Rectal smooth muscle tissue (tissue), 1 donor: ENCODE measurements at regions not wholly inside any gene's neighbourhood (a gene's known extent, or its start where the extent isn't known, plus 50 kb on each side); places are given as distances from the start of the nearest gene placed in this dataset.

Experiments used
- H3K27ac ChIP-seq: one replicate; pipeline ENCODE4 v1.7.0; 2013; ENCODE audit warnings: low read depth, low read length, inconsistent platforms
- H3K27me3 ChIP-seq: one replicate; pipeline ENCODE4 v1.7.0; 2013; ENCODE audit warnings: low read length; ENCODE audit not compliant: control insufficient read depth, insufficient read depth
- H3K36me3 ChIP-seq: one replicate; pipeline ENCODE4 v1.7.0; 2013; ENCODE audit warnings: low read length; ENCODE audit not compliant: control insufficient read depth, insufficient read depth
- H3K4me1 ChIP-seq: one replicate; pipeline ENCODE4 v1.7.0; 2013; ENCODE audit warnings: low read length; ENCODE audit not compliant: control insufficient read depth, insufficient read depth
- H3K4me3 ChIP-seq: one replicate; pipeline ENCODE4 v1.7.0; 2013; ENCODE audit warnings: low read length
- H3K9ac ChIP-seq: one replicate; pipeline ENCODE4 v1.7.0; 2013; ENCODE audit warnings: low read length

DNA sequence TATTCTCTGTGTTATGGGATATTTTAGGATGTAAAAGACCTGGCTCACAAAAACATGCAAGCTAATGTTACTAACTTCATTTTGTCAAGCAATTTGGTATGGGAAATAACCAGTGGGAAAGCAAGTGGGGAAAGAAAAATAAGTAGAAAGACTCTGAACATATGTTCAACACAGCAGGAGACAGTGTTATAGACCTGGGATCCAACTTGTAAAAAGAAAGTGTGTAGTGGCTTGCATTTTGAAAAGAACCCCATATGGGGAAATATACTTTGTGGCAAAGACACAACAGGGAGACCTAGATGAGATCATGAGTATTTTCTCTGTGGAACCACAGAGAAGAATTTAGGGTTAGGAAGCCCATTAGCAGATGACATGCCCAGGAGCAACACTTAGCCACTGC is 212.7 kb upstream of the NRIP1 start:
- no peaks in the 10 kb centered on the region for H3K4me1 ChIP-seq
- no peaks in the 10 kb centered on the region for H3K27me3 ChIP-seq
- no peak overlapping the region for H3K4me3 ChIP-seq
- no peak overlapping the region for H3K9ac ChIP-seq
- no peak overlapping the region for H3K27ac ChIP-seq
- H3K36me3 ChIP-seq: no peaks in the 10 kb centered on the region

DNA sequence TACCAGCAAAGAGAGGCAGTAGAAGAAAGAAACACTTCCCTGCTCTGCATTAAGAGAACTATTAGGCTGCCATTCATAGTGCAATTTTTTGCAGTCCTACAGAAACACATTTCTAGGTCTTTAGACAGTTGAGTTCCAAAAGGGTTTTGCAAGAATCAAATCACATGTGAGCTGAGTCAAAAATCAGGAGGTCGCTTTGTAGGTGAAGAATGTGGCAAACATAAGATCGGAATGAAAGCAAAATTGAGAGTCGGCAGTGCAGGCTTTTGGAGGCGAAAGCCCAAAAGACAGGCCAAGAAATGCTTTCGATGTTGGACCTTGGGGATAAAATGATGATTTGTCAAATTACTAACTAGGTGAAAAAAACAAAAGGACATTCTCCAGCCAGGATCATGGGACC is 213.5 kb upstream of the NRIP1 start:
- Histone ChIP-seq H3K36me3 (no peaks in the 10 kb centered on the region), H3K27me3 (no peaks in the 10 kb centered on the region), H3K4me3 (no peak overlapping the region), H3K27ac (no peak overlapping the region), H3K9ac (no peak overlapping the region), H3K4me1 (no peaks in the 10 kb centered on the region)

DNA sequence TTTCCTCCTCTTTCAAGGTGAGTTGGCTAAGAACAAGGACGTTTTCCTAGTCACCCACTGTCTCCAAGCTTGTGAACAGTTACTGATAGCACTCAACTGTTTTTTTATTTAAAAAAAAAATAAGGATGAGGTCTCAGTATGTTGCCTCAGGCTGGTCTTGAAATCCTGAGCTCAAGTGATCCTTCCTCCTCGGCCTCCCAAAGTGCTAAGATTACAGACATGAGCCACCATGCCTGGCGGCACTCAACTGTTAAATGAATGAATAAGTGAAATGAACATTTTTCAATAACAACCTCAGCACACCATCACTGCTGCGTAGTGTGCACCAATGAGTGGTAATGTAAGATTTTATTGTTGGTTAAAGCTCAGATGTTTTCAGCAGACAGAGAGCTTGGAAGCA is 214.1 kb upstream of the NRIP1 start:
- H3K4me3 ChIP-seq: no peak overlapping the region
- H3K9ac ChIP-seq: no peak overlapping the region
- H3K4me1 ChIP-seq: no peaks in the 10 kb centered on the region
- H3K27ac ChIP-seq: no peak overlapping the region
- H3K36me3 ChIP-seq: no peaks in the 10 kb centered on the region
- H3K27me3 ChIP-seq: no peaks in the 10 kb centered on the region

DNA sequence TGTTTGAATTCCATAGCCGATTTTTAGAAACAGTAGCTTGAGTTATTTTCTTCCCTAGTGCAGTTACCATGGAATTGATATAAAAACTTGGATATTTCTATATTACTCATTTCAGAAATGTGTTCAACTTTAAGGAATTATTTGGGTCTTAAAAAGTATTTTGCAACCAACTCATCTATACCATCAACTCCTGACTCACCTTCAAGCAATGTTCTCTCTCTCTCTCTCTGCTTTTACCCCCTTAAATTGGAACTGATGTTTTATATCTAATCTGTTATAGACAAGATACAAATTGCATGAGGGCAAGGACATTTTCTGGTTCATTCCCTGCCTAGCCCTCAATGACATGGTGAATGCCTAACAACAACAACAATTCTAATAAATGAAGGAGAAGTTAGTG is 214.7 kb upstream of the NRIP1 start:
- Histone ChIP-seq H3K4me1 (no peaks in the 10 kb centered on the region), H3K4me3 (no peak overlapping the region), H3K9ac (no peak overlapping the region), H3K27ac (no peak overlapping the region), H3K36me3 (no peaks in the 10 kb centered on the region), H3K27me3 (no peaks in the 10 kb centered on the region)

DNA sequence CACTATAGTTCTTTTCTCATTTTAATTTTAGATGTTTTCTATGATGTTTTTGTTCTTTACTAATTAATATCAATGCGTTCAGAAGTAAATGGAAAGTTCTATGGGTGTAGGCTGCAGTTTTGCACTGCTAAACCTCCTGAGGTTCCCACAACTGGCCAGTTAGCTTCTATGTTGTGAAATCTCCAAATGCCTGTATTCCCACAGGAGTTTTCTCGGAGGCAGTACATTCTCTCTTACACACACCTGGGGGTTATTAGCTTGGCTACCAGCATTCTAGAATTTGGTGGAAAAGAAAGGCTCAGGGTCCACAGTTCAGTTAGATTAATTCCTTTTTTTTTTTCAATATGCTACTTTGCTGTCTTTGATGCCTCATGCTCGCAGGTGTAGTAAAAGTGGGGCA is 216.9 kb upstream of the NRIP1 start:
- Histone ChIP-seq H3K4me1 (no peaks in the 10 kb centered on the region), H3K27me3 (no peaks in the 10 kb centered on the region), H3K36me3 (no peaks in the 10 kb centered on the region), H3K27ac (no peak overlapping the region), H3K4me3 (no peak overlapping the region), H3K9ac (no peak overlapping the region)

DNA sequence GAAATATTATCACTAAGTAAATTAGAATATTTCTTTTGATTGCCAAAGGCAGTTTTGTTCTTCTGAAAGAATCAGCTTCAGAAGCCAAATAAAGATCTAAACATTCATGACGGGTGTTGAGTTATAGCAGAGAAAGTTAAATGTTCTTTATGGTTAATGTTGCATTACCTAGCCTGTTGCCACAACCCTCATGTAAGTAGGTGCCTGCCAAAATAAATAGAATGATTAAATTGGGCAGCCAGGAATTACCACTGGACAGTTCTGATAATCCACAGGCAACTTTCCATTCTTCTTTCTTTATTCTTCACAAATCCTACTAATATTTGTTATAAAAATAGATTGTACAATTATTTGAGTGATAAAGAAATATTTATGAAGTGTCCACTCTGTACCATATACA is 217.9 kb upstream of the NRIP1 start:
- no peak overlapping the region for H3K4me3 ChIP-seq
- no peaks in the 10 kb centered on the region for H3K36me3 ChIP-seq
- H3K4me1 ChIP-seq: no peaks in the 10 kb centered on the region
- H3K9ac ChIP-seq: no peak overlapping the region
- no peaks in the 10 kb centered on the region for H3K27me3 ChIP-seq
- H3K27ac ChIP-seq: no peak overlapping the region

DNA sequence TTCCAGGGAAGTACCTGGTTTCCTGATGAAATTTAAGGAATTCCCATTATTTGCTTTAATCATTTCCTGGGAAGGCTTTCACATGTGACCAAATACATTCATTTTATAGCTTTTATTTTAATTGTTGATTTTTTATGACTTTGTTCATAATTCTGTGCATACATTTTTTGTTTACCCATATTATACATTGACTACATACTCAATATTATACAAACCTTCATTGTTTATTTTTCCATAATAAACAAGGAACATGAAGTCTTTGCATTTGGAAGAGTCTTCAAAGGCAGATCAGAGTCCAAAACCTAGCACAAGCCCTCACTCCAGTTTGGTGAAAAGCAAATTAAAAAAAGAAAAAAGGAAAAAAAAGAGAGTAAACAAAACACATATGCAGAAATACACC is 218.3 kb upstream of the NRIP1 start:
- no peak overlapping the region for H3K9ac ChIP-seq
- H3K36me3 ChIP-seq: no peaks in the 10 kb centered on the region
- H3K27me3 ChIP-seq: no peaks in the 10 kb centered on the region
- no peak overlapping the region for H3K4me3 ChIP-seq
- no peak overlapping the region for H3K27ac ChIP-seq
- H3K4me1 ChIP-seq: no peaks in the 10 kb centered on the region

DNA sequence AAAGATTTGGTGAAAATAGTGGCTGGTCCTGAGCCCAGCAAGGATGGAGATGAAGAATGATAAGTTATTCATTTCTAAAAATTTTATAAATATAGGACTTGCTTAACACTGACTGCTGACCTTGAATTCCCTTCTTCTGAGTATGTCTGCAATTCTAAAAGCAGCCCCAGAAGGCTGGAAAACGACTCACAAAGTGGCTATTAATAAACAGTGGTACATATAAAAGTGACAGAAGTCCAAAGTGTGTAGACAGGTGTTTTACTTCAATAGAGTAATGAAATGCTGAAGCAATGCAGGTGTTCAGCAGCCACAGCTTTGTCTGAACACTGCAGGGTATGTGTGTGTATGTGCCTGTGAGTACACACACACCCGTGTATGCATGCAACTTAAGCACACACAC is 219.0 kb upstream of the NRIP1 start:
- Histone ChIP-seq H3K9ac (no peak overlapping the region), H3K27me3 (no peaks in the 10 kb centered on the region), H3K4me3 (no peak overlapping the region), H3K27ac (no peak overlapping the region), H3K36me3 (no peaks in the 10 kb centered on the region), H3K4me1 (no peaks in the 10 kb centered on the region)

DNA sequence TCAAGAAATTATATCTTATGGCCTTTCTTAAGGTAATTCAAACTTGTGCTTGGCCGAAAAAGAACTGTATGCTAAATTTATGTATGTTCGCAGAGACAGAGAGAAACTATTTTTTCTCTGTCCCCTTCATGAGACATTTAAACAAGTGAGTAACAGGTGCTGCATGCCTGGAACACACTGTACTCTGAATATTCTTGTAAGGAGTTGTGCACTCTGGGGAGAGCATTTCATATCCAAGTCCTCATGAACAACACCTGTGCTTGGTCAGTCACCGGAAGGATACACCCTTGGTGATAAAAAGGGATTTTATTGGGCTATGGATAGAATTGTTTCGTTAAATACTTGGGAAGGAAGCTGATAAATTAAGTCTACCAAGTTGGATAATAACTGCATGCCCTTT is 220.8 kb upstream of the NRIP1 start:
- Histone ChIP-seq H3K4me3 (no peak overlapping the region), H3K27ac (no peak overlapping the region), H3K36me3 (no peaks in the 10 kb centered on the region), H3K4me1 (no peaks in the 10 kb centered on the region), H3K9ac (no peak overlapping the region), H3K27me3 (no peaks in the 10 kb centered on the region)

DNA sequence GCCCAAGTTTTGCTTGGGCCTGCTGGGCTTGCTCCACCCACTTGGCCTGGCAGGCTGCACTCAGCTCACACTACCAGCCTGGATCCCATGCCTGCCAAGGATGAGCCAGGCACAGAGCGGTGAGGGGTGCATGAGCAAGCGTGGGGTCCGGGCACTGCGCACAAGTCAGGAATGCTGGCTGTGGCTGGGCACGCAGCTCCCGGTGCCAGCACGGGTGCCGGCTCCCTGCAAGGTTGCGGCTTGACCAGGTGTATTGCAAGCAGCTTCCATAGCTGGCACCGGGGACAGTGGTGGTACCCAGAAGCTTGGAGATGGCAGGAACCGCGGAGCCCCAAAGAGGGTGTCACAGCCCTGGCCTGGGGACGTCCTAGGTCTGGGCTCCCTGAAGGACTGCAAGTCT is 224.4 kb upstream of the NRIP1 start:
- no peaks in the 10 kb centered on the region for H3K4me1 ChIP-seq
- no peak overlapping the region for H3K4me3 ChIP-seq
- no peaks in the 10 kb centered on the region for H3K27me3 ChIP-seq
- no peak overlapping the region for H3K27ac ChIP-seq
- H3K36me3 ChIP-seq: no peaks in the 10 kb centered on the region
- no peak overlapping the region for H3K9ac ChIP-seq

DNA sequence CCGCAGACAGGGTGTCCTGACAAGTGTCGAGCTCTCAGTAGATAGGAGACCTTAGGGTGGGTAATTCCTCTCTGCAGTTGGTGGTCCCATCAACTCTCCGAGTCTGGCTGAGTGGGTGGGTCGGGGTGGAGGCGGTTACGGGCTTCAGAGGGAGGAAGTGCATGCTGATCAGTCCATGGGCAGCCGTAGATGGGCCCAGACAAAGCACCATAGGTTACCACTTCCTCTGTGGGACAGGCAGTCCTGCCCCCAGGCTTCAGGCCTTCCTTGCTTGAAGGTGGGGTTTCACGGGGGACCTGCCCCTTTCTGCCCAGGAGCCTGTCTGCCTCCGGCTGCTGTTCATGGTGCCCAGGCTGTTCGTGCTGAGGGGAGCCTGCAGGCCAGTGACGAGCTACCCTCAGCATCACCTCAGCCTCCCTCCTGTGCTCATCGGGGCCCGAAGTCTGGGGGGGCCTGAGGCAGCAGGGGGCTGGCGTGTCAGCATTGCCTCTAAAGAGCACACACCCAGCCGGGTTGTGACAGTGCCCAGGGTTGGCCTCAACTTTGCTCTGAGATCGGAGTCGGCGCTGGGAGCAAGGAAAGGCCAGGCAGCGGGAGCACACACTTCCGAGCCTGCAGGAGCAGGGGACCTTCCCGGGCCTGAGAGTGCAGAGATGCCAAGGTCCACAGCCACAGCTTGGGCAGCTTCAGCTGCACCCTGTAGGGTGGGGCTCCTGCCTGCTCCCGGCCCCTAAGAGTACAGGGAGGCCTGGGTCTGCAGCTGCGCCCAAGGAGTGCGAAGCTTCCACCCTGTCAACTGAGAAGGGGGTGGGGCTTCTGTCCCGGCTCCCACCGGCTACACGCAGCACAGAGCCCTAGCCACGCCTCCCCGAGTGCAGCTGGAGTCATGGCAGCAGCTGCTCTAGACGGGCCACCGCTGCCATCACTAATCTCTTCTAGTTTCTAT is 225.4 kb upstream of the NRIP1 start:
- no peak overlapping the region for H3K27ac ChIP-seq
- no peaks in the 10 kb centered on the region for H3K27me3 ChIP-seq
- peak overlapping the region; percentile 2 for H3K4me3 ChIP-seq
- H3K4me1 ChIP-seq: no peaks in the 10 kb centered on the region
- H3K9ac ChIP-seq: no peak overlapping the region
- no peaks in the 10 kb centered on the region for H3K36me3 ChIP-seq

DNA sequence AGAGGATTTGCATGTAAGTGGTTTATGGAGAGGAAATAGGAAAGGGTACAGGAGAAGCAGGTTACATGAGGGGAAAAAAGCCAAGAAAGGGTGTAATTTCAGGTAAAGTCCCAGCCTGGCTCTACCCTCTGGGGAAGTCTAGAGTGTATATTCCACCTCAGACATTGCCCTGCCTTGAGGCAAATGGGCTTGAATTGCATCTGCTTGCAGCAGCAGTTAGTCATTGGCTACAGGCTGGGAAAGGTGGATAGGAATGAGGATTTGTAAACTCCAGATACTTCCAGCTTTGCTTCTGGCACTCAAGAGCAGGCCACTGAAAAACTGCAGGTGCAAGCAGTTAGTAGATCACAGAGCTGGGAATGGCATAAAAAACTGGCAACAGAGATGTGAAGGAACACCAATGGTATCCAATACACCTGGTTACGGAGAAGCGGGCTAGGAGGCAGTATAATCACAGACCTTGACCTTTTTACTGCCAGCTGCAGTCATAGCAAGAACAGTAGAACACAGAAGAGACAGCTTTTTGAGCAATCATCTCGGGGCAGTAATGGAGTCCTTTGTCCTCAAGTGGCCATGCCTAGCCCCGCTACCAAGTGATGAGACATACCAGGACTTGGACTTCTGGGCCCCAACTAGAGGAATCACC is 226.9 kb upstream of the NRIP1 start:
- Histone ChIP-seq H3K27ac (no peak overlapping the region), H3K9ac (no peak overlapping the region), H3K27me3 (no peaks in the 10 kb centered on the region), H3K4me3 (no peak overlapping the region), H3K36me3 (no peaks in the 10 kb centered on the region), H3K4me1 (no peaks in the 10 kb centered on the region)

DNA sequence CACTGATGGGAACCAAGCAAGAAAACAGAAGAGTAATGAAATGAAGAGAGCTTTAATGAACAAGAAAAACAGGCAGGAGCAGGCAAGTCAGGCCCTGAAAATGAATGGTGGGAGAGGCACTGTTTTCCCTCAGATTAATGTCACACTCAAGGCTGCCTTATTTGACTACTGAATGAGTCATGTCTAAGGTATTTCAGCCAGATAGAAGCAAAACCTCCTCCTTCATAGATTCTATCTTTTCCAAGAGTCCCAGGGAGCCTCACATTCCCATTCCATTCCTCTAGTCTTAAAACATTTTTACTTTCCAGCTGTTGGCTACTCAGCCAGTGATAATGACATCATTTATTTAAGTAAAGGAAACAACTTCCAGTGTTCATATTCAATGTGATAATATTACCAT is 228.4 kb upstream of the NRIP1 start:
- Histone ChIP-seq H3K4me3 (no peak overlapping the region), H3K27ac (no peak overlapping the region), H3K4me1 (no peaks in the 10 kb centered on the region), H3K9ac (no peak overlapping the region), H3K36me3 (no peaks in the 10 kb centered on the region), H3K27me3 (no peaks in the 10 kb centered on the region)
